Mammary epithelial cell (primary cell): ENCODE measurements at regions not wholly inside any gene's neighbourhood (a gene's known extent, or its start where the extent isn't known, plus 50 kb on each side); places are given as distances from the start of the nearest gene placed in this dataset.

Source experiments
- EZH2 ChIP-seq: IDR thresholded peaks from 2 replicates; pipeline ENCODE4 v1.6.1; 2012; ENCODE audit warnings: low read length, inconsistent platforms, borderline replicate concordance
- TF ChIP-seq, protein P1 (sequence below), 2 donors: IDR thresholded peaks in 1 of 2; conservative IDR thresholded peaks in 1 of 2; 2 replicates each; pipeline ENCODE4 v1.5.1; 2011 to 2012; ENCODE audit warnings: inconsistent platforms in 2 of 2, low read length in 2 of 2, mild to moderate bottlenecking in 2 of 2, control low read depth in 1 of 2, low read depth in 1 of 2; ENCODE audit not compliant: insufficient read depth in 1 of 2; ENCODE audit errors: extremely low read depth in 1 of 2

GRCh38 chr2:8615252-8615575, 66.6 kb upstream of the ID2 start:
- TF ChIP-seq, protein P1, sequence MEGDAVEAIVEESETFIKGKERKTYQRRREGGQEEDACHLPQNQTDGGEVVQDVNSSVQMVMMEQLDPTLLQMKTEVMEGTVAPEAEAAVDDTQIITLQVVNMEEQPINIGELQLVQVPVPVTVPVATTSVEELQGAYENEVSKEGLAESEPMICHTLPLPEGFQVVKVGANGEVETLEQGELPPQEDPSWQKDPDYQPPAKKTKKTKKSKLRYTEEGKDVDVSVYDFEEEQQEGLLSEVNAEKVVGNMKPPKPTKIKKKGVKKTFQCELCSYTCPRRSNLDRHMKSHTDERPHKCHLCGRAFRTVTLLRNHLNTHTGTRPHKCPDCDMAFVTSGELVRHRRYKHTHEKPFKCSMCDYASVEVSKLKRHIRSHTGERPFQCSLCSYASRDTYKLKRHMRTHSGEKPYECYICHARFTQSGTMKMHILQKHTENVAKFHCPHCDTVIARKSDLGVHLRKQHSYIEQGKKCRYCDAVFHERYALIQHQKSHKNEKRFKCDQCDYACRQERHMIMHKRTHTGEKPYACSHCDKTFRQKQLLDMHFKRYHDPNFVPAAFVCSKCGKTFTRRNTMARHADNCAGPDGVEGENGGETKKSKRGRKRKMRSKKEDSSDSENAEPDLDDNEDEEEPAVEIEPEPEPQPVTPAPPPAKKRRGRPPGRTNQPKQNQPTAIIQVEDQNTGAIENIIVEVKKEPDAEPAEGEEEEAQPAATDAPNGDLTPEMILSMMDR (conservative IDR thresholded peaks at IDR 0.05 in 1 of 2, IDR thresholded peaks at IDR 0.05 in 1 of 2; ENCODE audit: extremely low read depth in 1 of 2, insufficient read depth in 1 of 2, low read depth in 1 of 2, low read length in 2 of 2), result no peak
- no peak for TF ChIP-seq EZH2
